GM18858 (cell line): ENCODE measurements at regions not wholly inside any gene's neighbourhood (a gene's known extent, or its start where the extent isn't known, plus 50 kb on each side); places are given as distances from the start of the nearest gene placed in this dataset.

Experiments used
- ATAC-seq: cut with Tn5 transposase; IDR thresholded peaks from one replicate; pipeline ENCODE4 v1.9.1; 2021; ENCODE audit not compliant: unreplicated experiment

DNA sequence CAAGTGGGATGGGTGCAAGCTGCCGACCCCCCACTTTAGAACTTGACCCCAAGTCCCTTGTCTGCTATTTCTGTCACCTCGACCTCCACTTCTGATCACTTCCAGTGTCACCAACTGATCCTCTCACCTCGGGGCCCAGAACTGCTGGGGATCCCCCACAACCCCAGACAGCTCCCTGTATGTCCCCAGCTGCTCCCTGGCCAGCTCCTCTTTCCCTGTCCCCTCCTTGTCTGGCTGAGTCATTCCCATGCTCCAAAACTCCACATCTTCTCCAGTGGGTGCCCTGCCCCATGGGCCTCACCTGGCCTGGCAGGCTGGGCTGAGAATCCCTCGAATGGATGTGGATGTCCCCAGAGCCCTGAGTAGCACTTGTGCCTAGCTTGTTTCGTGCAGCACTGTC, 154.3 kb upstream of the PCBD1 start:
- no peak for ATAC-seq

DNA sequence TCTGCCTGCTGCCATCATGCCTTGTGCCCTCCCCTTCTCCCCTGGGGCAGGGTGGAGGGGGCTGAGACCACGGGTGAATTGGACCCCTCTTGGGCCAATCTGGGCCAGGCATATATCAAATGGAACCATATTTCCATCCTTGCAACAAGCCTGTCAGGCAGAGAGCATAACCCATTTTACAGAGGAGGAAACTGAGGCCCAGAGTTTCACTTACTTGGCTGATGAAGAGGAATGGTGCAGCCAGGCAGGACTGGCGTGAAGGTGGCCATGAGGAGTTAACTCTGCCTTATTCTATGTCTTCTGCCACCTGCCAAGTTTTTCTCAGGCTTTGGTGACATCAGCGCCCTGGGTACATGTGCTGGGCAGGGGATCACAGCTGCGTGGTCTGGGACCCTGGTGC, 155.5 kb upstream of the PCBD1 start:
- no peak for ATAC-seq

DNA sequence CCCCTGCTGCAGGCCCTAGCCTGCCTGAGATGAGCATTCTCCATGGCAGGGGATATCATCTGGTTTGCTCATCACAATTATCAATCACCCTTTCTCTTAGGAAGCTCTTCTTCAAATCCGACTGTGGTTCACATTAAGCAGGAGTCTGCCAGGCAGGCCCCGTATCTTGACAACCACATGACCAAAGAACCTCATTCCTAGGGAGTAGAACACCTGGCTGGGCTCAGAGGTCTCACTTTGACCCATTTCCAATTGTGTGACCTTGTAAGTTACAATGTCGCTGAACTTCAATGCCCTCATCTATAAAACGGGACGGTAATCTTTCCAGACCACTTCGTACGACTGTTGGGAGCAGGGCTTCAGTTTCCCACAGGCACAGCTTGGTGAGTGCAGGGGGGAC, 156.4 kb upstream of the PCBD1 start:
- ATAC-seq = no peak

DNA sequence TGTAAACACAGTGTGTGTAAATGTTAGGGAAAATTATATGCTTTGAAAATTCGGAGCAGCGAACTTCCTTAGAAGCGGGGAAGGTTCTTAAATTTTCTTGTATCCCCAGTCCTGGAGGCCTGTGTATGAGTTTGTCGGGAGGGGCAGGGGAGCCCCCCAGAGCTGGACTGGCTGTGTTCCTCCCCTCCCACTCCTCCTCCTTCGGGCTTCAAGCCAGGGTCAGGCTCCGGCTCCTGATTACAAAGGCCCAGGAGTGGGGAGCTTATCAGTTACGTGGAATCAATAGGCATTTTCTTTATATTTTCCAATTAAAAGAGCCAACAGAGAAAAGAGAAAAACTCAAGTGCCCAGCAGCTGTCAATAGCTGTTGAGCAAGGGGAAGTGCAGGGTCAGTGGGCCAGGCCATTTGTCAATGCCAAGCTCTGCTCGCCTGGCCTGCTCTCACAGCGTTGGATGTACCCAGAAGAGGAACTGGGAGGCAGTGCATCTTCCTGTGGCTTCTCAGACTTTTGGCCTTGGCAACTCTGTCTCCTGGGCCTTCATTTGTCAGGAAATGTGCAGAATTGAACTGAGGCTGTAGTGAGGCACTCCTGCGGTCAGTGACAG, 156.9 kb upstream of the PCBD1 start:
- no peak for ATAC-seq

DNA sequence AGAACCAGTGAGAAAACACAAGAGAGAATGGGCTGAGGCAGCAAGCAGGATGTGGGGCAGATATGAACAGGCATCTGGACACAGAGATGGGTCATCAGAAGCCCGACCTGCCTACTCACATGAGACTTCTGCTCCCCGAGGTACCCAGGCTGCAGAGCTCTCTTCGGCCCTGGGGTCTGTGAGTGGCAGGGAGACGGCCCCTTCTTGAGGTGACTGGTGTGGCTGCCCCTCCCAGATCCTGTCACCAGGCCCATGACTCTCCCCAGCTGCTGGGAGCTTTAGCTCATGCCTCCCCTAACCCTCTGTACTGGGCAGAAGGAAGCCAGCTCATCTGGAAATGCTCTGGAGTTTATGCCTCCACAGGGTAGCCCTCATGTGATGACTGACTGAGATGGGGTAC, 157.6 kb upstream of the PCBD1 start:
- ATAC-seq = no peak

DNA sequence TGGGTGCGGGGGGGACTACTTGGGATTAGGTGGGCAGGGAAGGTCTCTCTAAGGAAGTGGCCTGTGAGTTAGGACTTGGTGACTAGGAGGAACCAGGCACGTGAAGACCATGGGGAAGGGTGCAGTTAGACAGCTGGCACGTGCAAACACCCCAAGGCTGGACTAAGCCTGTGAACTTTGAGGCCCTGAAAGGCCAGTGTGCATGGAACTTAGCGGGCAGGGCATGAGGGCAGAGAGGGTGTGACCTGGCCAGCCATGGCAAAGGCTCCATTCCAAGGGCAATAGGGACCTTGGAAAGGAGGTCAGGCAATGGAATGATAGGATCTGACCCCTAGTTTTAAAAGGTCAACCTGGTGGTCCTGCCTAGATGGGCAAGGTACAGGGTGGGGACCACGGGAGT, 158.4 kb upstream of the PCBD1 start:
- ATAC-seq = no peak

DNA sequence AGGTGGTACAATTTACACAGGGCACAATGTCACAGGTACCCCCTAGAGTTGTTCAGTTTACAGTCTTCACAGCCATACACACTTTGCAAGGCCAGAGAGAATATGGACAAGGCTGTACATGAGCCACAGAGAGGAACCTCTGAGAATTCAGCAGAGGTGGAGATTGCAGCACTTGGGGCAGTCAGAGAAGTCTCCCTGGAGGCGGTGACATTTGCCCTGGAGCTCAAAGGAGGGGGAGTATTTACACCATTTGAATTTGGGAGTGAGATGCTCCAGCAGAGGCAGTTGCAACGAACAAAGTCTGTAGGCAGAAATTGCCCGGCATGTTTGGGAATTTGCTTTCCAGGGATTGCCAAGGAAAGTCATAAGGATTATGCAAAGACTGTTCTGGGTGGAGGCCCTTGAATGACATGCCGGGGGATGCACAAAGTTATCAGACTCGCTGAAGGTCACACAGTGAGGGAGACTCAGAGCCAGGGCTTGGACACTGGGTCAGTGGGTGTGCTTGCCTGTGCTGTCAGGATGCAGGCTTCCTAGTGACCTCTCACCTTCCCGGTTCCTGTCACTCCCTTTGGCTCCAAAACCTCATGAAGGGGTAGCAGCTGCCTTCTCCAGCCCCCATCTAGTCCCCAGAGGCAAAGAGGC, 160.7 kb upstream of the PCBD1 start:
- ATAC-seq = no peak

DNA sequence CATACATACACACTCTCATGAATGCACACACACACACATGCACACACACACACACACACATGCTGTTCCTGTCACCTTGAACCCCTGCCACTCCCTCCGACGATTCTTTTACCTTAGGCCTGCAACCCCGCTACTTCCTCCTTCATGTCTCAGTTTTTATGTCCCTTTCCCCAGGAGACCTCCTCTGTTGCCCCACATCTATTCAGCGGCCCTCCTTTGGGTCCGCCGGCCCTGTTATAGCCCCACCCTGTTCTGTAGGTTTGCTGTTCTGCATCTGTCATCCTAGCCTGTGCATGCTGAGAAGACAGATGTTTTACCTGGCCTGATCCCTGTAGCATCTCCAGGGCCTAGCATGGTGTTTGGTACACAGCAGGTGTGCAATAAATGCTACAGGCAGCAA, 161.6 kb upstream of the PCBD1 start:
- ATAC-seq = no peak

DNA sequence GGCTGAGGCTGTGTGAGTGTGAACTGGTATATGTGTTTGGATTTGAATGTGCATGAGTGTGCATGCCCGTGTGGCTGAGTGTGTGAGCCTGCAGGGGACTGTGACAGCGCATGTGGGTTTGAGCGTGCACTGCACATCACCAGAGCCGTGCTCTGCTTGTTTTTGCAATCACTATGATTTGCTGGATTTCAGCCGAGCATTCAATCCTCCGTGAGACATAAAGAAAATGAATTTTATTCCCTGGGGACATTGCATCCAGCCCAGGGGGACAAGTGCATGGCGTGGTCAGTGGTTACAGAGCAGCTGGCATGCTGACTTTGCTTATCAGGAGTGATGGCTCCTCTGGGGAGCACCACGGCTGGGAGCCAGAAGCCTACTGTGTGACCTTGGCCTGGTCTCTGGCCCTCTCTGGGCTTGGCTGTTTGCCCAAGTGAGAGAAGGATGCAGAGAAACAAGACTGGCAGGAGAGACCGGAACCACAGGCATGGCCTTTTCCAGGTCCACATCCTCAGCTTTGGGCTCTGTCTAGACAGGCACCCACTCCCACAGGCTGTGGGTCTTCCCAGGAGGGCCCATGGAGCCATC, 160.2 kb upstream of the UNC5B start:
- ATAC-seq = no peak

DNA sequence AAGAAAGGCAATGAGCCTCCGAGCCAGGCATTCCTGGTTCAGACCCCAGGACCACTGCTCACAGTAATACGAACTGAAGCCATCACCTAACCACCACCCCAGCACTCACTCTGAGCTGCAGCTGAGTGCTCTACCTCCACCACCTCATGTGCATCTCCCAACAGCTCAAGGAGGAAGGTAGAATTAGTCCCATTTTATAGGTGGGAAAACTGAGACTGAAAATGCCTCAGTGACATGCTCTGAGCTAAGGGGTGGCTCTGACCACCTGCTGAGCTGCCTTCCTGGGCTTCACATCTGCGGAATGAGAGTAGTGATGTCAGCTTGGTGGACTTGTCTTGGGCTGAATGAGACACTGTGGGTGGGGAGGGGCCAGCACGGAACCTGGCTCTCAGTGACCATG, 159.7 kb upstream of the UNC5B start:
- no peak for ATAC-seq

DNA sequence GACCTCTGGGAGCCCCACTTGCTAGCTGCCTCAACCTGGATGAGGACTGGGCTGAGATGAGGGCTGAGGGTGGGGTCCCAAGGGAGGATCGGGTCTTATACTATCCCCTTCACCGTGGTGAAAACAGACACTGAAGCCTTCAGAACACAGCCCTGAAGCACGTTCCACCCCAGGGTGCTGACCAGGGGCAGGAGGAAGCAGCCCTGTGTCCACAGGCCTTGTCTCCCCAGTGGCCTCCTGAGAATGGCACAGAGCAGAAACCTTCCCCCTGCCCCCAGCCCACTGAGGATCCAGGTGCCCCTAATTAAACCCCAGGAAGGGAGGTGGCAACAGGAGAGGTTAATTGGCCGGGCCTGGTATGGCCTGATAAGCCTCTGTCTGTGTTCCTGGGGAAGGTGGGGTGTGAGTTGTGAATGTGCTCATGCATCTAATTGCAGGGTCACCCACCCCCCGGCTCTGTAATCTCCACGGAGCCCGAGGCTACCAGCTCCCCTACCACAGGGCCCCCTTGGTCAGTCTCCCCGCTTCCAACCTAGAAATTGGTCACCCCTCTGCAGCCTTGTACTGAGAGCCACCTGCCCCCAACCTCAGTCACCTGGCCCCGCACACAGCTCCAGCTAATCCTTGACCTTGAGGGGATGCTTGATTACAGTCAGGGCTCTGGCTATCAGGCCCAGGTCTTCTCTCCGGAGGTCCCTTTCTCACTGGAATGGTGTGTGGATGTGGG, 159.0 kb upstream of the UNC5B start:
- no peak for ATAC-seq

DNA sequence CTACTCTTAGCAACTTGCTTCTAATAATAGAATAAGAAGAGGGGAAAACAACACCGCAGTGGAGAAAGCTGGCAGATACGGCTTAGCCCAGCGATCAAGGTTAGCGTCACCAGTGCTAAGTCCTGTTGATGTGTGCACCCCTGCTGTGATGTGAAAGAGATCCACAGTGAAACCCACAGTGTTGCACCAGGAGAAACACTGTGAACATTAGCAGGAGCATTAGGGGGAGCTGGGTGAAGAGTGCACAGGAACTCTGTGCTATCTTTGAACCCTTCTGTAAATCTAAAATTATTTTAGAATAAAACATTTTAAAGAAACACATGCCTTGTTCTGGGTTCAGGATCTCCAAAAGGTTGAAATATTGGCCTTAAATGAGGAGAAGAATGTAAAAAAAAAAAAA, 154.1 kb upstream of the UNC5B start:
- no peak for ATAC-seq

DNA sequence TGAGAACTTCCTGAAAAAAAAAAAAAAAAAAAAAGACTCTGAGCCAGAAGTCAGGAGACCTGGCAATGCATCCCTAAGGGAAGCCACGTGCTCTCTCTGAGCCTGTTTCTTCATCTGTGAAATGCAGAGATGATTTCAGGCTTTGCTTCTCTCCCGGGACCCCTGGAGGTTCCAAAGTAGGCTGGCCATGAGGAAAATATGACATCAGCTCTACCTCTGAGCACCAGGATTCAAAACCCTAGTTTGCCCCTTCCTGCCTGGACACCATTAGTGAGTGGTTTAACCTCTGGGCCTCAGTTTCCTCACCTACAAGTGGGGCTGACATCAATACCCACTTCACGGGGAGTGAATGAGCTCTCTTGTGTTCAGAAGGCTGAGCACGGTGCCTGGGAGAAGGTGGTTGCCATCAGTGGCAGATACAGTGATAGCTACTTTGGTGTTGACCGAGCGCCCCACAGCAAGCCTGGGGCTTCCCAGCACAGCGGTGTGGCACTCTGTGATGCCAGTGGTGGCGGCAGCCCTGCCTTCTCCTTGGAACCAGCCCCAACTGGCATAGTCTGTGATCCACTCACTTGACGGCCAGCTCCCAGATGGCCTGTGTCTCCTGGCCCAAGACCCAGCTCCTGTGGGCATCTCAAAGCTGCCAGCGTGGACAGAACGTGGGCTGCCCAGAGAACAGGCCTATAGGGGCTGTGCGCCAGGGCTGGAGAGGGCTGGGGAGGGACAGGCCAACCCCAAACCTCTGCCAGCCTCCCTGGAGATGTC, 153.1 kb upstream of the UNC5B start:
- ATAC-seq = no peak

DNA sequence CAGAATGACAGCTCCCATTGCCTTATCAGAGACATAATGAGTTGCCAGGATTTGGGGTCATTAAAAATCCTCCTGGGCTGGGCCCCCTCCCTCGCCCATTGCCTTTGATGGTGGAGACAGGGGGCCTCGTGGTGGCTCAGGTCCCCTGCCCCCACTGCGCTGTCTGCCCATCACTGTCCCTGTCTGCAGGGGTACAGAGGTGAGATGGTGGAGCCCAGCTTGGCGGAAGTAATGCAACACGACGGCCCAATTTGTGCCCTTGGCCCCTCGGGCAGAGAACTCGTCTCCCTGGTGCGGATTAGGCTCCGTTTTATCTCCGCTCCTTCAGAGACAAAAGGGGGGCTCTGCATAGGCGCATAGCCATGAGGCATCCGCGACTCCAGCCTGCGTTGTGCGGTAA, 152.4 kb upstream of the UNC5B start:
- ATAC-seq = no peak

DNA sequence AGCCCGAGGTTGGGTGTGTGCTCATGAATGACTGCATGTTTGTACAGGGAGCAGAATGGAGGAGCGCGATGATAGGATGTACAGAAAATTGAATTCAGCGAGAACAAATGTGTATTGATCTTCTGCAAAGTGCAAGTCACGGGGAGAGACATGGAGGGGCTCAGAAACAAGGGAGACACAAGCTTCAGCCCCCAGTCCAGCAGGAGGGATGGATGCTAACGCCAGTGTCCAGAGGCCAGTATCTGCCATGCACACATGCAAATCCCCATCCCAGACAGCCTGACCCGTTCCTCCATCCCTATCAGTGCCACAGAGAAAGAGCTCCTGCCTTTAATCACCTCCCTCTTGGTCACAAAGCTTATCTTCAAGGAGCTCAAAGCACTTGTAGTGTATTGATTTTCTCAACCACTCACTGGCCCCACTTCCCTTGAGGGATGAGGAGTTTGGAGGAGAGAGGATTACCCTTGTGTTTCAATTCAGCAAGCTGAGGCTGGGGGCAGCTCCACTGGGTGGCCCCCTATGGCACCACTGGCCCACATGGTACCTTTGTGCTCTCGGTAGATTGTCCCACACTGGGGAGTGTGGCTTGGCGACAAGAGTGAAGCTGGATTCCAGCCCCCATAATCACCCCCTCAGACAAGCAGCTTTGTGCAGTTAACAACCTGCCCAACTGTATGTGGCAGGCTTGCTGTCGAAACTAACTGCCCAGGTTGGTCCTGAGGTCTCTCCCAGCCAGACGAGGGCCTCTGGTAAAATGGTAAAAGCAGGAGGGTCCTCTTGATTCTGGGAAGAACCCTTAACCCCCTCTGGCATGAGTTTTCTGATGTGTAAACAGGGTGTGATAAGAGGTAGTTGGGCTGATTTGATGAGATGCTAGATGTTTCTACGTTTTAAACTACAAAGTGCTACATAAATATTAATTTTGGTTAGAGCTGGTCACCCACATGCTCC, 151.6 kb upstream of the UNC5B start:
- no peak for ATAC-seq

DNA sequence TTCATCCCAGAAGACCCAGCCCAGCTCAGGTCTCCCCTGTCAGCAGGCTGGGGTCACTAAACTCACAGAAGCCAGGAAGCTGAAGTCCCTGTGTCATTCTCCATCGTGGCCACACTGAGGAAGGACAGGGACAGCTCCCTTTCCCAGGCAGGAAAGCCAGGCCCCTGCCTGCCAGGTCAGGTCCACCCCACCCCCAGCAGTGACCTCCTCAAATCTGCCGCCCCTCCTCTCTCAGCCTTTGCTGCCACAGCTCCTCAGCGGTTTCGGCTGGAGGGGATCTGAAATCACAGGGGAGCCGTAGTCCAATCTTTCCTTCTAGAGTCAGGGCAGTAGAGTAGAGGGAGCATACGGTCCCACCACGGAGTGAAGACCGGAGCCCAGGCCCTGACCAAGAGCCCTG, 150.9 kb upstream of the UNC5B start:
- no peak for ATAC-seq

DNA sequence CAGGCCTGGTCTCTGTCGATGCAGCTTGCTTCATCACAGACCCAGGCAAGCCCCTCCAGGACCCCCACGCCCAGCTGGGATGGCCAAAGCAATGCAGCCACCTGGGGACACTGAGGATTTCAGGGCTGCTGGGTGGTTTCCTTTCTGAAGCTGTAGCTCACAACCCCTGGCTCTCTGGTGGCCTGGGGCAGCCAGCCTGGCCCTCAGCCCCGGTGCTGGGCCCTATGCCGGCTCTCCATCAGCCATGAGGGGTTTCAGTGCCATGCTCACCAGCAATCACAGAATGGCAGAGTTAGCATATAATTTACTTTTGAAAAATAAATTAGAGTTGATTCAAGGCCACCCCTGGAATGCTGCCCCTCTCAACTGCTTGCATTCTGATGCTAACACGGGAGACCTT, 150.2 kb upstream of the UNC5B start:
- ATAC-seq = no peak

DNA sequence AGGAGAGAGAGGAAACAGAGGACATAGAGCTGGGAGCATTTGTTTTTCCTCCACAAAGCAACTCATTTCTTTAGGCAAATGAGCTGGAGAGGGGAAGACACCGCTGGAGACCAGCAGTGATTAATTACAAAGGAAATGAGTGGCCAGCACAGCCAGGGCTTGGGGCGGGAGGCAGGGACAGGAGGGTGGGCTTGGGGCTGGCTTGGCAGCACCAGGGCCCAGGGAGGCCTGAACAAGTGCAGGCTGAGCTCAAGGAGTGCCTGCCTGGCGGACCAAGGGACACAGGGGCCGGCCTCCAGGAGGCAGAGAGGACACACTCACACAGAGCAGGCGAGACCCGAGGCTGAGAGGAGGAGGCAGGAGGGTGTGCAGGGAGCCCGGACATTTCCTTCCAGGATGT, 149.0 kb upstream of the UNC5B start:
- ATAC-seq = no peak

DNA sequence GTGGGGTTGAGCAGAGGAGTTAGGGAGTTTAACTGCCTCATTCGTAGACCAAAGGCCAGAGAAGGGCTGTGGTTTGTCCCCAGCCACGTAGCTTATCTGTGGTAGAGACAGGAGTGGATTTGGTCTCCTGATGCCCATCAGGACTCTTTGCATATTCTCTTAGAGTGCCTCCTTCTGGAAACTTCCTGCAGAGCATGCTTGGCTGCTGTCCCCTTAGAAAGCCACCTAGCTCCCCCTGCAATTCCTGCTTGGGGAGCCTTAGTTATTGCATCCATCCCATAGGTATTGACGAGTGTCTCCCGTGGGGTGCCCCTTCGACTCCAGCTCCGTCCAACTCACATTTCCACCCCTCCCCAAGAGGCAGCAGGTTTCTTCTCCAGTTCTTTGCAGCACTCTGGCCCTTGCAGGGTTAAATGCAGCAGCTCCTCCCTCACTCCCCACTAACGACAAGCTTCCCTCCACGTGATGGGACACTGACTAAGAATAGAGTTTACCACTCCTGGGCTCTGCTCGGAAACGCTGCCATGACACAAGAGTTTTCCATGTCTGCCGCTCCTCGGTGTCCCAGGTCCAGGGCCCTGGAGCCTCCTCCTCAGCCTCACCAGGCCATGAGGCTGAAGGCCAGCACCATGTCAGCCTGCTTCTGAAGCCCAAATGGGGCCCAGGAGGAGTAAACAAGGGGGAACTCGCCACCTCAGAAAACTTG, 147.8 kb upstream of the UNC5B start:
- ATAC-seq = no peak

DNA sequence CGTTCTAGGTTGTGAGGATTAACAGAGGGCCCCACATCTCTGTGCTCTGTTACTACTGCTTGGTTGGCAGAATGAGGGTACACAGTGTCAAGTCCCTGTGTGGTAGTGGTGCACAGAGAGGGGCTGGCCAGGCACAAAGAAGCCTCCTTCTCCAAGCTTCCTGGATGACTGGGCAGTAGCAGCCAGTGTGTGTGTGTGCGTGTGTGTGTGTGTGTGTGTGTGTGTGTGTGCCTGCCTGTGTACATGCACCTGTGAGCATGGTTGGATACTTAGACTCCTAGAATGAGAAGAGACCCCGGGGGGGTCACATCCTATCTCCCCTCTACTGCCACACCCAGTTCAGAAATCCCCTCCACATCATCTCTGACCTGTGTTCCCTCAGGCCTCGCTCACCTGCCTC, 146.7 kb upstream of the UNC5B start:
- no peak for ATAC-seq
